HG02623 (cell line): ENCODE measurements at regions not wholly inside any gene's neighbourhood (a gene's known extent, or its start where the extent isn't known, plus 50 kb on each side); places are given as distances from the start of the nearest gene placed in this dataset.

Experiments used
- ATAC-seq: cut with Tn5 transposase; IDR thresholded peaks from one replicate; pipeline ENCODE4 v1.9.1; 2021; ENCODE audit warnings: moderate library complexity; ENCODE audit not compliant: unreplicated experiment

- no peak for ATAC-seq
Measured at GRCh38 chr10:131700506-131700905, 200.3 kb upstream of the PPP2R2D start.

GRCh38 chr10:131701131-131701947 is 199.5 kb upstream of the PPP2R2D start:
- ATAC-seq, result no peak

GRCh38 chr10:131702531-131703356 is 198.1 kb upstream of the PPP2R2D start:
- ATAC-seq, result no peak

GRCh38 chr10:131703541-131703940 is 197.3 kb upstream of the PPP2R2D start:
- ATAC-seq, result no peak

- no peak for ATAC-seq
Measured at GRCh38 chr10:131703941-131704340, 196.9 kb upstream of the PPP2R2D start.

- ATAC-seq, result no peak
Measured at GRCh38 chr10:131706476-131706875, 194.3 kb upstream of the PPP2R2D start.

GRCh38 chr10:131706952-131707351 is 193.9 kb upstream of the PPP2R2D start:
- ATAC-seq, result no peak

- no peak for ATAC-seq
Measured at GRCh38 chr10:131708225-131708880, 192.5 kb upstream of the PPP2R2D start.

- ATAC-seq, result no peak
Measured at GRCh38 chr10:131710142-131710861, 190.5 kb upstream of the PPP2R2D start.

GRCh38 chr10:131722121-131722520 is 178.7 kb upstream of the PPP2R2D start:
- ATAC-seq, result no peak

GRCh38 chr10:131722525-131723264 is 178.1 kb upstream of the PPP2R2D start:
- no peak for ATAC-seq

- ATAC-seq, result no peak
Measured at GRCh38 chr10:131723297-131724168, 177.3 kb upstream of the PPP2R2D start.

GRCh38 chr10:131724169-131724545 is 176.7 kb upstream of the PPP2R2D start:
- ATAC-seq, result no peak

- no peak for ATAC-seq
Measured at GRCh38 chr10:131724891-131725580, 175.8 kb upstream of the PPP2R2D start.

GRCh38 chr10:131725581-131726069 is 175.2 kb upstream of the PPP2R2D start:
- no peak for ATAC-seq

GRCh38 chr10:131726076-131726880 is 174.5 kb upstream of the PPP2R2D start:
- no peak for ATAC-seq

GRCh38 chr10:131726967-131727366 is 173.8 kb upstream of the PPP2R2D start:
- ATAC-seq, result no peak

GRCh38 chr10:131727560-131727959 is 173.2 kb upstream of the PPP2R2D start:
- no peak for ATAC-seq
